OCI-LY7 (cell line): ENCODE measurements at regions not wholly inside any gene's neighbourhood (a gene's known extent, or its start where the extent isn't known, plus 50 kb on each side); places are given as distances from the start of the nearest gene placed in this dataset.
"Not testable (repeated sequence)": the region's sequence is repeated elsewhere in the genome, so short reads cannot be mapped to it uniquely, and the experiment has no call there.

ENCODE experiments used
- EZH2phosphoT487 ChIP-seq: fragments of 200-600 bp; sonication (generic); IDR thresholded peaks from 2 replicates; pipeline ENCODE4 v1.6.1; 2018; ENCODE audit warnings: low read depth, borderline replicate concordance, mild to moderate bottlenecking, mixed run types, antibody characterized with exemption, low read length, moderate library complexity, mixed read lengths
- TF ChIP-seq, protein P1 (sequence below): fragments of 200-600 bp; sonication (generic); conservative IDR thresholded peaks from 2 replicates; pipeline ENCODE4 v1.5.1; 2014; ENCODE audit warnings: mild to moderate bottlenecking, antibody characterized with exemption, low read length, moderate library complexity, mixed read lengths

DNA sequence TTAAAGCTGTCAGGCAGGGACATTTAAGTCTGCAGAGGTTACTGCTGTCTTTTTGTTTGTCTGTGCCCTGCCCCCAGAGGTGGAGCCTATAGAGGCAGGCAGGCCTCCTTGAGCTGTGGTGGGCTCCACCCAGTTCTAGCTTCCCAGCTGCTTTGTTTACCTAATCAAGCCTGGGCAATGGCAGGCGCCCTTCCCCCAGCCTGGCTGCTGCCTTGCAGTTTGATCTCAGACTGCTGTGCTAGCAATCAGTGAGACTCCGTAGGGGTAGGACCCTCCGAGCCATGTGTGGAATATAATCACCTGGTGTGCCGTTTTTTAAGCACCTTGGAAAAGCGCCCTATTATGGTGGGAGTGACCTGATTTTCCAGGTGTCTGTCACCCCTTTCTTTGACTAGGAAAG is 703.5 kb upstream of the MANEA start:
- TF ChIP-seq, protein P1, sequence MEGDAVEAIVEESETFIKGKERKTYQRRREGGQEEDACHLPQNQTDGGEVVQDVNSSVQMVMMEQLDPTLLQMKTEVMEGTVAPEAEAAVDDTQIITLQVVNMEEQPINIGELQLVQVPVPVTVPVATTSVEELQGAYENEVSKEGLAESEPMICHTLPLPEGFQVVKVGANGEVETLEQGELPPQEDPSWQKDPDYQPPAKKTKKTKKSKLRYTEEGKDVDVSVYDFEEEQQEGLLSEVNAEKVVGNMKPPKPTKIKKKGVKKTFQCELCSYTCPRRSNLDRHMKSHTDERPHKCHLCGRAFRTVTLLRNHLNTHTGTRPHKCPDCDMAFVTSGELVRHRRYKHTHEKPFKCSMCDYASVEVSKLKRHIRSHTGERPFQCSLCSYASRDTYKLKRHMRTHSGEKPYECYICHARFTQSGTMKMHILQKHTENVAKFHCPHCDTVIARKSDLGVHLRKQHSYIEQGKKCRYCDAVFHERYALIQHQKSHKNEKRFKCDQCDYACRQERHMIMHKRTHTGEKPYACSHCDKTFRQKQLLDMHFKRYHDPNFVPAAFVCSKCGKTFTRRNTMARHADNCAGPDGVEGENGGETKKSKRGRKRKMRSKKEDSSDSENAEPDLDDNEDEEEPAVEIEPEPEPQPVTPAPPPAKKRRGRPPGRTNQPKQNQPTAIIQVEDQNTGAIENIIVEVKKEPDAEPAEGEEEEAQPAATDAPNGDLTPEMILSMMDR = not testable (repeated sequence)
- not testable (repeated sequence) for TF ChIP-seq EZH2phosphoT487
